ENCODE measurements at regions not wholly inside any gene's neighbourhood (a gene's known extent, or its start where the extent isn't known, plus 50 kb on each side); places are given as distances from the start of the nearest gene placed in this dataset.
"Not testable (repeated sequence)": the region's sequence is repeated elsewhere in the genome, so short reads cannot be mapped to it uniquely, and the experiment has no call there.

DNA sequence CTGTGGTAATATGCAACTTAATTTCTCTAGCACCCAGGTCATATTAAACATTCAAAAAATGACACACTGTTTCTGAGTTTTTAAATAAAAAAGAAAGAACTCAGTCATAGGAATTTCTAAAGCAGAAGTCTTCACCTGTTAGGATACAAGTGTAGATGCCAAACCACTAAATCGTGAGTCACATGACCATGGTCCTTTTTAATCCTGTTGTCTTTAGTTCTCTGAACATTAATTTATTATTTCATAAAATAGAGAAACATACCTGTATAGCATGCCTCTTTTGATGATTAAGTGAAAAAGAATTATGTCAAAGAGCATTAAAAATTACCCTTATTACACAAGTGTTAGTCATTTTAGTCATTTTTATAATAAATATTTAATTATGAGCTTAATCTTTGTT is 398.8 kb downstream of the CCDC85A start:
- in situ Hi-C loops (cut with HindIII; ENCODE audit: low sequenced_read_pairs): no loop called here
- no peak overlapping the region for H3K4me3 ChIP-seq (ENCODE audit: low read depth, low read length)
- DNase-seq (ENCODE audit: low read depth, low spot score): no peak
- TF ChIP-seq, protein P1, sequence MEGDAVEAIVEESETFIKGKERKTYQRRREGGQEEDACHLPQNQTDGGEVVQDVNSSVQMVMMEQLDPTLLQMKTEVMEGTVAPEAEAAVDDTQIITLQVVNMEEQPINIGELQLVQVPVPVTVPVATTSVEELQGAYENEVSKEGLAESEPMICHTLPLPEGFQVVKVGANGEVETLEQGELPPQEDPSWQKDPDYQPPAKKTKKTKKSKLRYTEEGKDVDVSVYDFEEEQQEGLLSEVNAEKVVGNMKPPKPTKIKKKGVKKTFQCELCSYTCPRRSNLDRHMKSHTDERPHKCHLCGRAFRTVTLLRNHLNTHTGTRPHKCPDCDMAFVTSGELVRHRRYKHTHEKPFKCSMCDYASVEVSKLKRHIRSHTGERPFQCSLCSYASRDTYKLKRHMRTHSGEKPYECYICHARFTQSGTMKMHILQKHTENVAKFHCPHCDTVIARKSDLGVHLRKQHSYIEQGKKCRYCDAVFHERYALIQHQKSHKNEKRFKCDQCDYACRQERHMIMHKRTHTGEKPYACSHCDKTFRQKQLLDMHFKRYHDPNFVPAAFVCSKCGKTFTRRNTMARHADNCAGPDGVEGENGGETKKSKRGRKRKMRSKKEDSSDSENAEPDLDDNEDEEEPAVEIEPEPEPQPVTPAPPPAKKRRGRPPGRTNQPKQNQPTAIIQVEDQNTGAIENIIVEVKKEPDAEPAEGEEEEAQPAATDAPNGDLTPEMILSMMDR (IDR thresholded peaks at IDR 0.05; ENCODE audit: low read depth, low read length): no peak

DNA sequence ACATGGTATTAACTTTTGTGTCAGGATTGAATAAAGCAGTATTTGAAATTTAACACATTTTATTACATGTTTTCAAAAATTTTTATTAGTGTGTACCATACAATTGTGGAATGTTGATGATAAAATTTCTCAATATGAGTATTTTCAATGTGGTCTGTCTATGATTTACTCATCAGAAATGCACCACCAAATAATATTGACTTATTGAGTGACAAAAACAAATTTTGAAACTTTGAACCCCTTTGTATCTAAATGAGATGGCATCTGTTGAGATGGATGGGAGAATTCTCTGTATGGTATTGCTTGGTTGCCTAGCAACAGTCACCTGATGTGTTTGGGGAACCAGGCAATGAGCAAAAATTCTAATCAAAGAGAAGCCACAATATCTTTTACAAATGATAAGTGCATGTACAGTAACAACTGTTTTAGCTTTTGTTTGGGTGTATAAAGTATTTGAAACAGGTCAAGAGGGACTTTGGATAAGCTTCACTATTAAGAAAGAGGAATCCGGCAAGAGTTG is 400.1 kb downstream of the CCDC85A start:
- no peak for DNase-seq (ENCODE audit: low read depth, low spot score)
- no peak overlapping the region for H3K4me3 ChIP-seq (ENCODE audit: low read depth, low read length)
- in situ Hi-C loops (cut with HindIII; ENCODE audit: low sequenced_read_pairs): no loop called here
- TF ChIP-seq, protein P1 (IDR thresholded peaks at IDR 0.05; ENCODE audit: low read depth, low read length): no peak

- DNase-seq (ENCODE audit: low read depth, low spot score): no peak
- no peak overlapping the region for H3K4me3 ChIP-seq (ENCODE audit: low read depth, low read length)
- TF ChIP-seq, protein P1 (IDR thresholded peaks at IDR 0.05; ENCODE audit: low read depth, low read length): no peak
- in situ Hi-C loops (cut with HindIII; ENCODE audit: low sequenced_read_pairs): no loop called here
Observed at GRCh38 chr2:56587456-56587855, 403.7 kb downstream of the CCDC85A start.

GRCh38 chr2:56589194-56589593 is 405.4 kb downstream of the CCDC85A start:
- no peak for DNase-seq (ENCODE audit: low read depth, low spot score)
- in situ Hi-C loops (cut with HindIII; ENCODE audit: low sequenced_read_pairs): no loop called here
- TF ChIP-seq, protein P1 (IDR thresholded peaks at IDR 0.05; ENCODE audit: low read depth, low read length): no peak
- no peak overlapping the region for H3K4me3 ChIP-seq (ENCODE audit: low read depth, low read length)

DNA sequence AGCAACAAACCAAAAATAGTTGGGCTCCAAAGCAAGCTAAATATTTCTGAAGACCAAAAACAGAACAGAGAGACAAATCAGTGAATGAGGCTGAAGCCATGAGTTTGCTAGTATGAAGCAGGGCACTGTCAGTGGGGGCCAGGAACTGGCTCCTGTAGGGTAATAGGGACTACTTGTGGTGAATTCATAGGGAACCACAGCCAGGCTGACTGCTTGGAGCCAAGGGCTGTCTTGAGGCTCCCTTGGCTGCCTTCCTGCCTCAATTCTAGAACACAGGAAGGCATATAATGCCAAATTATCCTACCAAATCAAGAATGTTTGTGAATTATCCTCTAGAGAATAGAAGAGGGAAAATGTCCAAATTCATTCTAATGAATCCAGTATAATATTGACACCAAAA is 406.0 kb downstream of the CCDC85A start:
- TF ChIP-seq, protein P1 (IDR thresholded peaks at IDR 0.05; ENCODE audit: low read depth, low read length): no peak
- DNase-seq (ENCODE audit: low read depth, low spot score): no peak
- no peak overlapping the region for H3K4me3 ChIP-seq (ENCODE audit: low read depth, low read length)
- in situ Hi-C loops (cut with HindIII; ENCODE audit: low sequenced_read_pairs): no loop called here

DNA sequence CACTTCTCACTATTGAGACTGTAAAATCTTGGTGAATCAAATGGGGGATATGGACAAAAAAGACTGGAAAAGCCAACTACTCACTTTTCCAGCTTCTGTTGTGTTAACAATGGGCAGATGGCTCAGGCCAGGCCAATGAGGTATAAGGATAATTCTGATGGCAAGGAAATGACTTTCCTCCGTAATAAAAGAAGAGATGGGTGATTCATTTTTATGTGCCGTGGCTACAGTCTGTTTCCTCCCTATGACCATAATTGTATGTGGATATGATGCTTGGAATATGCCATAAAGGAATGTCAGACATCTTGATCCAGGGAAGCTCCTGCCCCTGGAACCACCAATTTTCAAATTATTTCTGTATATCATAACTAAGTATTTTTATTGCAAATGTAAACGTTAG is 406.8 kb downstream of the CCDC85A start:
- in situ Hi-C loops (cut with HindIII; ENCODE audit: low sequenced_read_pairs): no loop called here
- no peak for DNase-seq (ENCODE audit: low read depth, low spot score)
- H3K4me3 ChIP-seq (ENCODE audit: low read depth, low read length): no peak overlapping the region
- TF ChIP-seq, protein P1 (IDR thresholded peaks at IDR 0.05; ENCODE audit: low read depth, low read length): no peak

DNA sequence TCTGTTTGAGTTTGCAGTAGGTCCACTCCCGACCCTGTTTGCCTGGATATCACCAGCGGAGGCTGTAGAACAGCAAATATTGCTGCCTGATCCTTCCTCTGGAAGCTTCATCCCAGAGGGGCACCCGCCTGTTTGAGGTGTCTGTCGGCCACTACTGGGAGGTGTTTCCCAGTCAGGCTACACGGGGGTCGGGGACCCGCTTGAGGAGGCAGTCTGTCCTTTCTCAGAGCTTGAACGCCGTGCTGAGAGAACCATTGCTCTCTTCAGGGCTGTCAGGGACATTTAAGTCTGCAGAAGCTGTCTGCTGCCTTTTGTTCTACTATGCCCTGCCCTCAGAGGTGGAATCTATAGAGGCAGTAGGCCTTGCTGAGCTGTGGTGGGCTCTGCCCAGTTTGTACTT is 422.3 kb downstream of the CCDC85A start:
- H3K4me3 ChIP-seq (ENCODE audit: low read depth, low read length); DNase-seq (ENCODE audit: low read depth, low spot score); in situ Hi-C loops (cut with HindIII; ENCODE audit: low sequenced_read_pairs): not testable (repeated sequence)

Measured in astrocyte of the spinal cord (primary cell).